ENCODE measurements at regions not wholly inside any gene's neighbourhood (a gene's known extent, or its start where the extent isn't known, plus 50 kb on each side); places are given as distances from the start of the nearest gene placed in this dataset.

- TF ChIP-seq, protein P1, sequence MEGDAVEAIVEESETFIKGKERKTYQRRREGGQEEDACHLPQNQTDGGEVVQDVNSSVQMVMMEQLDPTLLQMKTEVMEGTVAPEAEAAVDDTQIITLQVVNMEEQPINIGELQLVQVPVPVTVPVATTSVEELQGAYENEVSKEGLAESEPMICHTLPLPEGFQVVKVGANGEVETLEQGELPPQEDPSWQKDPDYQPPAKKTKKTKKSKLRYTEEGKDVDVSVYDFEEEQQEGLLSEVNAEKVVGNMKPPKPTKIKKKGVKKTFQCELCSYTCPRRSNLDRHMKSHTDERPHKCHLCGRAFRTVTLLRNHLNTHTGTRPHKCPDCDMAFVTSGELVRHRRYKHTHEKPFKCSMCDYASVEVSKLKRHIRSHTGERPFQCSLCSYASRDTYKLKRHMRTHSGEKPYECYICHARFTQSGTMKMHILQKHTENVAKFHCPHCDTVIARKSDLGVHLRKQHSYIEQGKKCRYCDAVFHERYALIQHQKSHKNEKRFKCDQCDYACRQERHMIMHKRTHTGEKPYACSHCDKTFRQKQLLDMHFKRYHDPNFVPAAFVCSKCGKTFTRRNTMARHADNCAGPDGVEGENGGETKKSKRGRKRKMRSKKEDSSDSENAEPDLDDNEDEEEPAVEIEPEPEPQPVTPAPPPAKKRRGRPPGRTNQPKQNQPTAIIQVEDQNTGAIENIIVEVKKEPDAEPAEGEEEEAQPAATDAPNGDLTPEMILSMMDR (conservative IDR thresholded peaks at IDR 0.05; ENCODE audit: low read depth, low read length): no peak
- TF ChIP-seq EZH2 (IDR thresholded peaks at IDR 0.05; ENCODE audit: borderline replicate concordance, low read depth, low read length, poor library complexity, severe bottlenecking): no peak
Observed at GRCh38 chr15:58274885-58275284, 136.7 kb downstream of the AQP9 start.
